ENCODE measurements at regions not wholly inside any gene's neighbourhood (a gene's known extent, or its start where the extent isn't known, plus 50 kb on each side); places are given as distances from the start of the nearest gene placed in this dataset.

DNA sequence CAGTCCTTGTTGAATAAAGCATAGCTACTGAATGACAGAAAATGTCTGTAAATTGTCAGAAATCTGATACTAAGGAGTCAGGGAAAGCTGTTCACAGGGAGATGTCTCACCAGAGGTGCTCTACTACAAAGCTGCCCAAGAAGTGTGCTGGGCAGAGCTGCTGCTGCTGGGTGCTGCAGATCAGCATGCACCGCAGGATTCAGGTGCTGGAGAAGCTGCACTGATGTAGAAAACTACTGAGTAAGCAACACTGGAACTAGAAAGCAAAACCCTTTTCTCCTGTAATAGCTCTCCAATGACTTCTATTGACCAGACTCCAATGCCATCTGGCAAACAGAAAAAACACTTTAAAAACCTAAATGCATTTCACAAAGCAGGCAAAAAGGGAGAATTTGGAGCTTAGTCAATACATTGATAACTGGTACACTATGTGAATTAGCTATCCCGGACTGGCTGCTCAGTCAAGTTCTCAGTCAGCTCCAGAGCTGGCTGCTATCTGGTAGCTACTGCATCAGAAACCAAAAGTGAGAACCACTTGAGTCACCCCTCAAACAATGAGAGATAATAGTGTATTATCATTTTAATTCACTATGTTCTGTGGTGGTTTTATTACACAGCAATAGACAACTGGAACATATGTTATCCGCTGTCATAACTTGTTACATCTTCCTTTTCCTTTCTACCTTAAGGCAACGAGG lies 493.1 kb downstream of the CPS1 start:
- WGBS, 2 donors = 69 to 76% methylated on average over 4 of the region's 4 CpGs
- DNase-seq = no peak
- ATAC-seq = no peak
- TF ChIP-seq, protein P1, sequence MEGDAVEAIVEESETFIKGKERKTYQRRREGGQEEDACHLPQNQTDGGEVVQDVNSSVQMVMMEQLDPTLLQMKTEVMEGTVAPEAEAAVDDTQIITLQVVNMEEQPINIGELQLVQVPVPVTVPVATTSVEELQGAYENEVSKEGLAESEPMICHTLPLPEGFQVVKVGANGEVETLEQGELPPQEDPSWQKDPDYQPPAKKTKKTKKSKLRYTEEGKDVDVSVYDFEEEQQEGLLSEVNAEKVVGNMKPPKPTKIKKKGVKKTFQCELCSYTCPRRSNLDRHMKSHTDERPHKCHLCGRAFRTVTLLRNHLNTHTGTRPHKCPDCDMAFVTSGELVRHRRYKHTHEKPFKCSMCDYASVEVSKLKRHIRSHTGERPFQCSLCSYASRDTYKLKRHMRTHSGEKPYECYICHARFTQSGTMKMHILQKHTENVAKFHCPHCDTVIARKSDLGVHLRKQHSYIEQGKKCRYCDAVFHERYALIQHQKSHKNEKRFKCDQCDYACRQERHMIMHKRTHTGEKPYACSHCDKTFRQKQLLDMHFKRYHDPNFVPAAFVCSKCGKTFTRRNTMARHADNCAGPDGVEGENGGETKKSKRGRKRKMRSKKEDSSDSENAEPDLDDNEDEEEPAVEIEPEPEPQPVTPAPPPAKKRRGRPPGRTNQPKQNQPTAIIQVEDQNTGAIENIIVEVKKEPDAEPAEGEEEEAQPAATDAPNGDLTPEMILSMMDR (IDR thresholded peaks at IDR 0.05) = no peak
- no peak for TF ChIP-seq POLR2A (IDR thresholded peaks at IDR 0.05)
- H3K36me3 ChIP-seq (replicated peaks in 1 of 2; ENCODE audit: insufficient read depth in 1 of 2, low read depth in 2 of 2) = no peaks in the 10 kb centered on the region
- H3K27me3 ChIP-seq = no peaks in the 10 kb centered on the region
- no peak overlapping the region for H3K4me3 ChIP-seq
- H3K27ac ChIP-seq = no peak overlapping the region
- intact Hi-C loops (cut with DNase I) = no loop called here
- H3K4me1 ChIP-seq = no peaks in the 10 kb centered on the region
- H3K9me3 ChIP-seq = no peaks in the 10 kb centered on the region

DNA sequence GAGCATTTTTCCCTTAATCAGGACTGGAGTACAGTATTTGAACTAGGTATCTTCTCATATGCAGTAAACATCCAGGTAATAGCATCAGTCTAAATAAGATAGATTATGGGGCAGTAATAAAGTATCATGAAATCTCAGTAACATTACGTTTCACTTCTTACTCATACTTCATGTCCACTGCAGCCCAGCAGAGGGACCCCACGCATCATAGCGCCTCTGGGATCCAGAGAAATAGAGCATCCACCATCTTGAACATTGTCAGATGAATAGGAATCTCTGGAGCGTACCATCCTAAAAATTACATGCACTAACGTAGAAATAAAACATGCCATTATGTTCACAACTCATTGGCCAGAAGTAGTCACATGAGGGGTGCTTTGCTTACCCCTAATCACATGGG lies 499.0 kb downstream of the CPS1 start:
- WGBS, 2 donors = 74 to 75% methylated on average over 5 of the region's 5 CpGs
- Histone ChIP-seq H3K9me3 (no peaks in the 10 kb centered on the region), H3K36me3 (replicated peaks in 1 of 2; ENCODE audit: insufficient read depth in 1 of 2, low read depth in 2 of 2) (no peaks in the 10 kb centered on the region), H3K27me3 (no peaks in the 10 kb centered on the region), H3K4me1 (no peaks in the 10 kb centered on the region), H3K27ac (no peak overlapping the region), H3K4me3 (no peak overlapping the region)
- intact Hi-C loops (cut with DNase I) = no loop called here
- DNase-seq (no peak), ATAC-seq (no peak)
- TF ChIP-seq, protein P1 (IDR thresholded peaks at IDR 0.05) = no peak
- TF ChIP-seq POLR2A (IDR thresholded peaks at IDR 0.05) = no peak

DNA sequence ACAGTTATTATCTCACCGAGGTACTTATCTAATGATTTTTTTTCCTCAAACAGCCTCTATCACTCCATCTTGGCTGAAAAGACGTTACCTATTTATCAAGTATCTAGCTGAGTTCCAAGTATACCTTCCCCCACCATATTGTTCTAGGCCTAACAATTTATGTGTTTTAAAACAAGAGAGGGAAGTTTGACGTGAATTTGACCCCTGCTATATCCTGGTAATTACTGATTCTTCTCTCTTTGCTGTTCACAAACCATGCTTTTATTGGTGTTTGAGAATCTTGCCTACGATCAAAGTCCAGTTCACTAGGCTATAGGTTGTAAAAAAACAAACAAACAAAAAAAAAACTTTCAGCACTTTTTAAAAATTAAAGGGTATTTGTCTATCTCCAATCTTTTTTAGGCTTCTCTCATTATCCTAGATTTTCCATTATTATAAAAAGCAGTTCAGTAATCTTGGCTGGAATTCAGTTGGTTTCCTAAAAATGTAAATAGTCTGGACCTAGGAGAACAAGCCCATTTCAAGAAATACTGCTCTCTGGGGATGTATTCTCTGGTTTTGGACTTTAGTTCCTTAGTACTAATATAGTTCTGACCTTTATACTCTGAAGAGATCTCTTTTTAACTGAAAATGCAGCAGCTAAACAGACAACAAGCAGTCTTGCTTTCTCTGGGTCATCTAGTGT lies 505.4 kb downstream of the CPS1 start:
- H3K36me3 ChIP-seq (replicated peaks in 1 of 2; ENCODE audit: insufficient read depth in 1 of 2, low read depth in 2 of 2) = no peaks in the 10 kb centered on the region
- H3K27ac ChIP-seq = no peak overlapping the region
- H3K4me3 ChIP-seq = no peak overlapping the region
- WGBS, 2 donors = 31 to 38% methylated on average over 4 of the region's 4 CpGs
- H3K27me3 ChIP-seq = no peaks in the 10 kb centered on the region
- H3K9me3 ChIP-seq = no peaks in the 10 kb centered on the region
- ATAC-seq (no peak), DNase-seq (no peak)
- intact Hi-C loops (cut with DNase I) = no loop called here
- TF ChIP-seq POLR2A (IDR thresholded peaks at IDR 0.05) = no peak
- TF ChIP-seq, protein P1 (IDR thresholded peaks at IDR 0.05) = no peak
- H3K4me1 ChIP-seq = no peaks in the 10 kb centered on the region

DNA sequence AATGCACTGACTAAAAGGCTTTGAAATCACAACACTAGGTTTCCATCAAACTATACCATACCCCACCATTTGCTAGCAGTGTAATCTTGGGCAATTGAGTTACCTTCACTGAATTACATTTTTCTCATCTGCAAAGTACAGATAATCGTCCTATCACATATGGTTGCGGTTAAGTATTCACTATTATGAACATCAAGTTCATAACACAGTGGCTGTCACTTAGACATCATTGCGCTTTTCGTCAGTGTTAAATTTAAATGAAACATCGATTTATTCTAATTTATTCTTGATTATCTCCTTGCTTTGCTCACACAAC lies 505.9 kb downstream of the CPS1 start:
- intact Hi-C loops (cut with DNase I) = no loop called here
- Histone ChIP-seq H3K4me1 (no peaks in the 10 kb centered on the region), H3K27me3 (no peaks in the 10 kb centered on the region), H3K36me3 (replicated peaks in 1 of 2; ENCODE audit: insufficient read depth in 1 of 2, low read depth in 2 of 2) (no peaks in the 10 kb centered on the region), H3K4me3 (no peak overlapping the region), H3K9me3 (no peaks in the 10 kb centered on the region), H3K27ac (no peak overlapping the region)
- 65 to 80% methylated on average over 5 of the region's 5 CpGs for WGBS, 2 donors
- ATAC-seq = no peak
- TF ChIP-seq, protein P1 (IDR thresholded peaks at IDR 0.05) = no peak
- no peak for TF ChIP-seq POLR2A (IDR thresholded peaks at IDR 0.05)
- no peak for DNase-seq

DNA sequence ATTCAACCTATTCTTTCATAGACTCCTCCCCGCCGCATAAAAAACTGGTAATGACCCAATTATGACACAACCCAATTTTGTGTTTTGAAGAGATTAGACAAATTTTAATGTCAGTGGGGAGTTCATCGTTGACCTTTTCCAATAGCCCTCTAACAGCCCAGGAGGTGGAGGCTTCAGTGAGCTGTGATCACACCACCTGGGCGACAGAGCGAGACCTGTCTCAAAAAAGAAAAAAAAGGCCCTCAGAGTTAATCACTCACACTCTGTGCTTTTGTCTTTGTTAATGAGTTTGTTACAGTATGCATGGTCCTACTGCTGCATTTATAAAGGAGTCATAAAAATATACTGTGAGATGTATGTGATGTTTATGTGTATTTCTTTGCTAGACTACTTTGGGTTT lies 510.6 kb downstream of the CPS1 start:
- ATAC-seq (no peak), DNase-seq (no peak)
- Histone ChIP-seq H3K27me3 (no peaks in the 10 kb centered on the region), H3K27ac (no peak overlapping the region), H3K4me1 (no peaks in the 10 kb centered on the region), H3K36me3 (replicated peaks in 1 of 2; ENCODE audit: insufficient read depth in 1 of 2, low read depth in 2 of 2) (no peaks in the 10 kb centered on the region), H3K4me3 (no peak overlapping the region), H3K9me3 (no peaks in the 10 kb centered on the region)
- TF ChIP-seq POLR2A (IDR thresholded peaks at IDR 0.05) = no peak
- TF ChIP-seq, protein P1 (IDR thresholded peaks at IDR 0.05) = no peak
- 85 to 93% methylated on average over 5 of the region's 5 CpGs for WGBS, 2 donors
- intact Hi-C loops (cut with DNase I) = no loop called here

All from body of pancreas (tissue), 4 donors.